ENCODE measurements at regions not wholly inside any gene's neighbourhood (a gene's known extent, or its start where the extent isn't known, plus 50 kb on each side); places are given as distances from the start of the nearest gene placed in this dataset.

- TF ChIP-seq CTCF (conservative IDR thresholded peaks at IDR 0.05) (no peak), ZFX (IDR thresholded peaks at IDR 0.05) (no peak)
These were observed 183.5 kb upstream of the CAND1 start for GRCh38 chr12:67085699-67086098.
